Activated naive CD4-positive, alpha-beta T cell treated with Interleukin-2 at 50 U/mL for 16 hours (primary cell): ENCODE measurements at regions not wholly inside any gene's neighbourhood (a gene's known extent, or its start where the extent isn't known, plus 50 kb on each side); places are given as distances from the start of the nearest gene placed in this dataset.

Experiments
- DNase-seq: peaks from one replicate; pipeline ENCODE4 v3.0.0-alpha.2; 2020

GRCh38 chr22:47283616-47284270 is 521.3 kb downstream of the TBC1D22A start:
- DNase-seq = no peak

GRCh38 chr22:47282851-47283250 is 520.4 kb downstream of the TBC1D22A start:
- DNase-seq = no peak

DNA sequence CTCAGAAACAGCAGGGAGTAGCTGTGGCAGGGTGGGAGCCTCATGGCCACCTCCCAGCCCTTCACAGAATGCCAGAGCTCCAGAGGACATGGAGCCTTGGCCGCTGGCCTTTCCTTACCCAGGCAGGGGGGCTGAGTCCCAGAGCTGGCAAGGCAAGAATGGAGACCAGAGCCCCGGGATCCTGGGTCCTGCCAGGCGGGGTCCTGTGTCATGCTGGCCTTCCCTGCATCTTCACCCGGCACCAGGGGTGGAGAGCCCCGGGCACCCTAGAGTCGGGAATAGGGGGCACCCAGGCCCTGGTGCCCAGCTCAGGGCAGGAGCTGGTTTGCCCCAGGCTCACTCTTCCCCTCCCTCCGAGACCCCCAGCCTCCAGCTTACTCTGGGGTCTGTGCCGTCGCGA is 519.9 kb downstream of the TBC1D22A start:
- no peak for DNase-seq

DNA sequence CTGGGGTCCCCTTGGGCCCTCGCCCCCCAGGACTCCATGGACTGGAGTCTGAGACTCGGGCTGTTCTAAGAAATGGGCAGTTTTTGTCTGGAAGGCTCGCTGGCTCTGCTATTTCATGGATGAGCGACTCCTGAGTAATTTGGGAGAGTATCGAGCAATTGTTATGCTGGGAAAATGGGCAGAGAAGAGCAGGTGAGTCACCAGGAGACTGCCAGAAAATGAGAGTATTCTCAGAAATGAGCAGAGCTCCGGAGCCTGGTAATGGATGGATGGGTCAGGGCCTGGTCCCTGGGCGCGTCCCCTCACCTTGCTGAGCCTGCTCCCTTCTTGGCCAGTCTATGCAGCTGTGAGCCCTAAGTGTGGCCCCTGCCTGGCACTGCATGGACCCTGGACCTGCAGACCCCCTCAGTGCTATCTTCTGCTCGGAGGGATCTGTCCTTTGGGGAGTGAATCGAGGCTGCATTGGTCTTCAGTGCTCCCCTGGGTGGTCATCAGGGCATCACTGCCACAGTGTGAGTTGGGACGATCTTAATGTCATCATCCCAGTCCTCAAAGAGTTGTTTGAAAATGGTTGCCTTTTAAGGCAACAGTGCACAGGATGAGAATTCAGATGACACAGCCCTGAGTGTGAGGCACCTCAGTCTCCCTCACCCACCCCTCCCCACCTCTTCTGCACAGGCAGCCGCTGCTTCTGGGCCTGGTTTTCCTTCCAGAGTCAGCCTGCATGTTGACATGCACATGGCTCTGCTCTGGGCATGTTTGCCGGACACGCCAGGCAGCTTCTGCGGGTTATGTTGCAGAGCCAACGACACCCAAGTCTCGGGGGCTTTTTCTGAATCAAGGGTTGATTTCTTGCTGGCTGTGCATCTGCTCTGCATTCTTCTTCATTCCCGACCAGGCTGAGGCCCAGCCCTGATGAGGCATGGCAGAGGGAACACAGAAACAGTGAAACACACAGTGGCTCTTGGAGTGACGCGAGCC is 519.0 kb downstream of the TBC1D22A start:
- DNase-seq = no peak

DNA sequence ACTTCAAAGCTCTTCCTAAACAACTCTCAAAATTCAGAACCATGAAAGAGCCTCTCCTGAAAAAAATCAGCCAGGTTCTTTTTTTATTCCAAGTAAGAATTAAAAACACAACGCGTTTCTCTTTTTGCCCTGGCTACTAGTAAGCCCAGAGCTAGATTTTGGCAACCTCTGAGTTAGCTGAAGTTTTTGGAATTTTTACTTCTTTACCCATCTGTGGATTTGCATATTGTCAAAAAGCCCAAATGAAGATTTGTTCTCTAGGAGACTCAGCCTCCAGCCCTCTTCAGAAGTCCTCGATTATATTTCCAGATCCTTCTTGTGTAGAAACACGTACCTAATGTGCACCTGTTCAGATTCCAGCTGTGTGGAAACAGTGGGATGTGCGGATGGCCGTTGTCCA is 517.9 kb downstream of the TBC1D22A start:
- DNase-seq = no peak

DNA sequence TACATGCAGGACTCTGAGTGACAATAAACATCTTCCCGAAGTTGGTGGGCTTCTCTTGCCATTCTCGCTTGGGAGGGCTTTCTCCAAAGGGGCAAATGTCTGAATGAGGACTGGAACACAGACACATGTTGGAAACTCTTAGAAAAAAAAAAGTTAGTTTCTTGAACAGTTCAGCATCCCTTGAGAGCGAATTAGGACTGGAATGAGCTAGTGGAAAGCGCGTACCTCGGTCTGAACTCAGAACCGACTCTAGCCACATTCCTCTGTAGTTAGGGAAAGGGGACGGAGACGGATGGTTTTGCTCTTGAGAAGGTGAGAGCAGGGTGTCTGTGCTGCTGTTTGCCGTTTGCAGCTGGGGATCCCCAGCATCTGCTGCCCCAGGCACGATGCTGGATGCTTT is 517.3 kb downstream of the TBC1D22A start:
- DNase-seq = no peak

- no peak for DNase-seq
Observed at GRCh38 chr22:47279337-47279736, 516.9 kb downstream of the TBC1D22A start.

- DNase-seq = no peak
Observed at GRCh38 chr22:47278655-47279054, 516.2 kb downstream of the TBC1D22A start.

- no peak for DNase-seq
Observed at GRCh38 chr22:47277531-47277930, 515.1 kb downstream of the TBC1D22A start.

DNA sequence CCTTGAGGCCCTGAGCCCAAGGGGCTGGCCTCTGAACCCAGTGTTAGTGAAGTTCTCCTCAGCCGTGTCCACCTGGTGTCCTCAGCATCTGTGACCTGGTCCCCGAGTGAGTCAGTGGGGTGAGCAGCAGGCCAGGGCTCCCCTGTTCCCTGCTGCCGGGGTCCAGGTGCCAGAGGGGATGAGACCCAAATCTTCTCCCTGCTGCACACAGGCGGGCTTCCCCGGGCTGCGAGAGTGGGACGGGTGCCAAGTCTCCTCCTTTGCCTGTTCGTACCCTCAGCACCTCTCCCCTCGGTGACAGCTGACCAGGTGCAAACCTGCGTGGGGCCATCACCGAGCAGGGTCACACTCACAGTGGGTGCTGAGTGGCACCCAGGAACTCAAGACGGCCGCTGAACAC is 514.5 kb downstream of the TBC1D22A start:
- no peak for DNase-seq

- no peak for DNase-seq
Observed at GRCh38 chr22:47276450-47276820, 514.0 kb downstream of the TBC1D22A start.

- no peak for DNase-seq
Observed at GRCh38 chr22:47275605-47276449, 513.4 kb downstream of the TBC1D22A start.

DNA sequence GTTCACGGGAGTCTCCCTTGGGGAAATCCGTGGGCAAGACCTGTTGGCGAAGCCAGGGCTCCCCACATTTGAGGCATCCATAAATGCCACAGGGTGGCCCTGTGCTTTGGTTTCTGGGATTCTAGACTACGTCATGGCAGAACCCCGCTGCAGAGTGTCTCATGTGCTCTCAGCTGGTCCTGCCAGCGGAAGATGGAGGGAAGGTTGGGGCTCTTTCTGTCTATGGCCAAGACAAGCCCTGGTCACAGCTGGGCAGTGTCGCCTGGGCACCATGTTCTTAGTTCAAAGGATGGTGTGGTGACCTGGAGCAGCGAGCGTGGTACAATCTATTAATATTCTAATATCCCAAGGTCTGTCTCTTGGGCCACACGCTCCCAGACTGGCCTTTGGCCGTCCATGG is 511.7 kb downstream of the TBC1D22A start:
- DNase-seq = no peak

GRCh38 chr22:47270463-47271135 is 508.1 kb downstream of the TBC1D22A start:
- no peak for DNase-seq

DNA sequence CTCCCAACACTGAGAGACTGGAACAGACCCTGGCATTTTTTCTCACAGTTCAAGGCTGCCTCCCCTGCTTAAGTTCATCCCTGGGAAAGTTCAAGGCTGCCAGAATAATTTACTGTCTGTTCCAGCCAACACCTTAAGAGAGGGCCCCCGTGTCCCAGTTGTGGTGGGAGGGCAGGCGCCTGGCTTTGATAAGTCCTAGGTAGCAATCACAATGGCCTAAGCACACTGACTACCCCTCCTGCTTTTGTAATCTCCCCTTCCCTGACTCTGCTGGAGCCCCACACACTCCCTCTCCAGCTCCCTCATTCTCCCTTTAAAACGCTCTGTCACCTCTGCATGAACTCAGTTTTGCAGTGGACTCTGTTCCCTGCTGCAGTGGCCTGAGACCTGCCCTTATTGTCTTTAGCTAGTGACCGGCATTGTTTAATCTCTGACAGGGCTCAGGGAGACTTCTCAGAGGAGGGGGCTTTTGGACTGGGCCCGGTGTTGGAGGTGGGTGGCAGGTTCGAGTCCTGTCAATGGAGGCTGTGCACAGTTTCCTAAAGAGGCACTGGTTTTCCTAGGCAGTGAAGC is 507.2 kb downstream of the TBC1D22A start:
- DNase-seq = no peak

DNA sequence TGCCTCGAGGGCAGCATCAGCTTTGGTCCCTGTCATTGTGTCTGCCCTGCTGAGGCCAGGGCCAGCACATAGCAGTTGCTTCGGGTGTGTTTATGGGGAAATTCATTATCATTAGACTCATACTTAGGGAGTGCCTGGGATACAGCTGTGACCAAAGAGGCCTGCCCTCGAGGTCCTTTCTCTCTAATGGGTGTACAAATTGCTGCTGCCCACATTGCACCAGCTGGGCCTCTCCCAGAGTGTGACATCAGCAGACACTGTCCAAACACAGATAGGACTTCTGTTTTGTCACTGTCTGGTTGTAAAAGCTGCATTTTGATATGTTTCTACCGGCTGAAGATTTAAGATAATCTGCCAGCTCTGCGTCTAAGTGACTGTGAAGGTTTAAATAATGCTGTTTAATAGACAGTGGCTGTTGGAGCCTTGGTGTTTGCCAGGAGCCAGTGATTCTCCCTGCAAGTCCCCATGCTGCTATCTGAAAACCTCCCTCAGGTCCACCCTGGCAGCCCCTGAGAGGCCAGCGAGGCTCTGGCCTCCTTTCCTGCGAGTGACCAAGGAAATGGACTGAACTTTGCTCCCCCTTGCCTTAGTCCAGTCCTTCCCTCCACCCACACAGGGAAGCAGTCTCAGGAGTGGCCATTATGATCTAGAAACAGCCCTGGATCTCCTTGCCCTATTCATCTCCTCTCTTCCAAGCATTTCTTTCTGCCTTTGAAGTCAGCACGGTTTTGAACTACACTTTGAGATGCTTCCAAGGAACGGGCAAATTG is 505.2 kb downstream of the TBC1D22A start:
- DNase-seq = no peak

GRCh38 chr22:47266329-47266728 is 503.9 kb downstream of the TBC1D22A start:
- no peak for DNase-seq

DNA sequence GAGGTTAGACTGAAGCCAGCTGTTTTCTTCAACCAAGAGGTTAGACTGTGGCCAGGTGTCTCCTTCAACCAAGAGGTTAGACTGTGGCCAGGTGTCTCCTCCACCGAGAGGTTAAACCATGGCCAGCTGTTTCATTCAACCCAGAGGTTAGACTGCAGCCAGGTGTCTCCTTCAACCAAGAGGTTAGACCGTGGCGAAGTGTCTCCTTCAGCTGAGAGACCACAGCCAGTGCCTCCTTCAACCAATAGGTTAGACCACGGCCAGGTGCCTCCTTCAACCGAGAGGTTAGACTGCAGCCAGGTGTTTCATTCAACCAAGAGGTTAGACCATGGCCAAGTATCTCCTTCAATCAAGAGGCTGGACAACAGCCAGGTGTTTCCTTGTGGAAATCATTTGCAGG is 498.1 kb downstream of the TBC1D22A start:
- no peak for DNase-seq

GRCh38 chr22:47259990-47260389 is 497.5 kb downstream of the TBC1D22A start:
- no peak for DNase-seq

GRCh38 chr22:47259049-47259448 is 496.6 kb downstream of the TBC1D22A start:
- no peak for DNase-seq

DNA sequence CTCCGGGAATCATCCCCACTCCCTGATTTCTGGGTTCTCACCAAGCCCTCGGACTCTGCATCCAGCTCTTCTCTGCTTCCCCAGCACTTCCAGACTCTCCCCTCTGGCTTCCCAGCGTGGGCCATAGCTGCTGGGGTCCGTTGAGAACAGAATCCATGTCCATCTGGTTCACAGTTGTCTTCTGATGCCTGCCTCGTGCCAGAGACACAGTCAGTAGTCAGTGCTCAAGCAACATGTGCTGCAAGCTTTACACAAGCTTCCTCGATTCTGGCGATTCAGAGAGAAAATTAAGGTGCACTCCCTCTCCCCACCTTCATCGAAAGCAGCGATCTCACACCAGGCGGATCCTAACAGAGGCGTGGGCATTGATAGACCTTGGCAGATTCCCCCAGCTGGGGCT is 495.5 kb downstream of the TBC1D22A start:
- DNase-seq = no peak

GRCh38 chr22:47257566-47257965 is 495.1 kb downstream of the TBC1D22A start:
- DNase-seq = no peak
